HG02642 (cell line): ENCODE measurements at regions not wholly inside any gene's neighbourhood (a gene's known extent, or its start where the extent isn't known, plus 50 kb on each side); places are given as distances from the start of the nearest gene placed in this dataset.

Experiments
- ATAC-seq: cut with Tn5 transposase; IDR thresholded peaks from one replicate; pipeline ENCODE4 v1.9.1; 2021; ENCODE audit warnings: mild to moderate bottlenecking; ENCODE audit not compliant: unreplicated experiment, poor library complexity

DNA sequence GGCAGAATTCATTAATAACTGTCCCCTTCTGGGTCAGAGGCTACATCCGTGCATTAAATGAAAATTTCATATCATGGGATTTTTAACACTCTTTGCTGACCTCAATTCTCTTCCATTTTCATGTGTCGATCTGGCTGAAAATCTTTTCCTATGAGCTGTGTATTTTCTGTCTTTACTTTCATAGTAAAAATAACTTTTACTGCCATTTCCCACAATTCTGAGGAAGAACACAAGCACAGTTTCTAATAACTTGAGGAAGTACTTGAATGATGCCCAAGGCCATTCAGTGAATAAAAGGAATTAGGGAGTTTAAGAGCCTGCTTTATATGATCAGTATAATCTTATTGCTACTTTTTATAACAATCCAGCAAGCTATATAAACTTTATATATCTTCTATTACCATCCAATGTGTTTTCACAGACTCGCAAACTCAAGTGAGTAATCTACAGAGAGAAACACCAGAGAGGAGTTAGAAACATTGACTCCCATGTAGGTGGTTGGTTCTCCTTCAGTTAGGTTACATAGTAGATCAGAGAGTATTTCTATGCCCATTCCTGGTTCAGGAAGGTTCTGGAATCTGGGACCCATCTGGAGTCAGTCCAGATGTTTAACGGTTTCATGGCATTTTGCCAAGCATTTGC lies 340.0 kb downstream of the FBXO15 start:
- ATAC-seq, result no peak

GRCh38 chr18:73805991-73806390 lies 341.6 kb downstream of the FBXO15 start:
- ATAC-seq, result no peak

DNA sequence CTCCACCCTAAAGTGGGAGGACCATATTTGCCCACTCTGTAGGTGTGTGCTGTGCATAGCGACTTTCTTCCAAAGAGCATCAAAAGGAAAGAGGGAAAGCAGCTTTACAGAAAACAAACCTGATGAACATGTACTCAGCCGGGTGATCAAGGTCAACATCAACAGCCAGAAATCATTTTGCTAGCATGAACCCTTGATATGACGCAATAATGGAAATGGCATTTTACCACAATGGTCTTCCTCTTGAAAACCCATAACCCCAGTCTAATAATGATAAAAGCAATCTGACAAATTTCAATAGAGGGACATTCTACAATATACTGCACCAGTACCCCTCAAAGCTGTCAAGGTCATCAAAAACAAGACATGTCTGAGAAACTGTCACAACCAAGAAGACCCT lies 350.2 kb downstream of the FBXO15 start:
- no peak for ATAC-seq

- no peak for ATAC-seq
Measured at GRCh38 chr18:73793386-73793785, 354.2 kb downstream of the FBXO15 start.

DNA sequence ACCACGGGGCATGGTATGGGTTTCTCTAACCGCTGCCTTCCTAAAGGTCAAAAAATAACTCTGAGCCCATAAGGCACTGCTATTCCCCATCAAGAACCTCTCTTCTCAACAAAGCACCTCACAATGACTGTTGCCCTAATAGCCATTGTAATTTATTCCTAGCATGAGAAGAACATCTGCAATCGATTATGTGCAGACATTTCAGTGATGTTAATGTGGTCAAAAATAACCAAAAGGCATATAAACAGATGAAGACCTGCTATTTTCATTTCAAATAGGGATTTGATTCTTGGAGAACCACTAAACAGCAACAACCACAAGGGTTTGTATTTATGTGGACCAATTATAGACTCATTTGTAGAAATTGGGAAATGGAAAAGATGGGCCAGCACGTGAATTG lies 356.6 kb downstream of the FBXO15 start:
- no peak for ATAC-seq

DNA sequence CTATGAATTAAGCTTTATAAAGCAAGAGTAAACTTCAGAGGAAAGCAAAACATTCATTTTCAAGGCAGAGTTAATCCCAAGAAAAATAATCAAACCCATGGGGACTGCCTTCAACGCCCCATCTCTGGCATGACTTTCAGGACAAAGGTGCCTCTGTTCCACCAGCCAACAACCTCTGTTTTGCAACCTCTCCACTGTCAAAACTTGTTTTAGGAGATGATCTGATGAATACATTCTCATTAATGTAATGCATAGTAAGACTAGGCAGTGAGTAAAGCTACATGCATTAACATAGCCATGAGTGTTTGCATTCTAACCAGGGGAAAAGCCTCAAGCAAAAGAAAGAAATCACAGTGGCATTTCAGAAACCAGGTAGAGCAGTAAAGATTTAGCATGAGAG lies 357.0 kb downstream of the FBXO15 start:
- no peak for ATAC-seq

GRCh38 chr18:73787316-73787715 lies 360.3 kb downstream of the FBXO15 start:
- ATAC-seq, result no peak

DNA sequence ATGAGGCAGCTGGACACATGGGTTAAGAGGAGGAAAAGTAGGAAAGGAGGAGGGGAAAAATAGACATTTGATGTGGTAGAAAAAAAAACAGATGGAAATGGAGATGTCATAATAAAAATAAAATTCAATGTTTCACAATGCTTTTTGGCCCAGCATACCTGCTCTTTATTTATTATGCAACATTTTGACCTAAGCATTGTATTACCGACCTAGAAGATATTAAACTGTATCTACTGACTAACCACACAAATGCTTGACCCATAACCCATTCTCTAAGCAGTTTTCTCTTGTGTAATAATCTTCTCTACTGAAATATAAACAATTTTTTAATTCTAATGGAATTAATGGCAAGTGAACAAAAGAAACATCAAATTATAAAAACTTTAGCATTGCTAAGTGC lies 362.3 kb downstream of the FBXO15 start:
- ATAC-seq, result no peak

GRCh38 chr18:73784853-73785252 lies 362.8 kb downstream of the FBXO15 start:
- ATAC-seq, result no peak

DNA sequence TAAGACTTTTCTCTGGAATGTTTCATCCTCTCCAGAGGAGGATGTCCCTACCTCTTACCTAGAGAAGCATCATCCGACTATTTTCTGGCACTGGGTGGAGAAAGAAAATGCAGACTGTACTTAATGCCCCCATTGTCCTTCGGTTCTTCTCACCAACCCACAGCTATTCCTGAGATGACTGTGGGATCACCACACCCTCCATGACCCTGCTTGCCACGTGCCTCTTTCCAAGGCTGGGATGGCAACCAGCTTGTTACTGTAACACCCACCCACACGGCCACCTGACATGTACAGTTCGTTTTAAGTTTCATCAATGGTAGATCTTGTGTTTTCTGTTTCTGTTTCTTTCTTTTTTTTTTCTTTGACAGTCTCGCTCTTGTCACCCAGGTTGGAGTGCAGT lies 365.2 kb downstream of the FBXO15 start:
- ATAC-seq, result no peak

DNA sequence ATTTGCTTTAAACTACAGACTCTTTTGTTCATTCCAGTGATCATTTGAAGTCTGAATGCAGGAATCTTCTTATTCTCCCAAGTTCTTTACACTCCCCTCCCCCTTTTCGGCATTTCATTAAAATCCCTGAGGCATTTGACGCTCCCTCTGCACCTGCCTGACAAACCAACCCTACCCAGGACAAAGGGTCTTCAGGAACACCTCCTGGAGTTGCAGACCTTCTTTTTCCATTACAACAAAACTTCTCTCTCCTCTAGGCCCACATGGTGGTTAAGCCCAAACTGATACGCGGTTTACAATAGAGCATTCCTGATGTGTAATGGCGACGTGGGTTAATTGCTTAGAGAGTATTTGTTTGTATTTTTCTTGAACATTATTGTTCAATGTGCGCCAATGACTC lies 367.4 kb downstream of the FBXO15 start:
- no peak for ATAC-seq

DNA sequence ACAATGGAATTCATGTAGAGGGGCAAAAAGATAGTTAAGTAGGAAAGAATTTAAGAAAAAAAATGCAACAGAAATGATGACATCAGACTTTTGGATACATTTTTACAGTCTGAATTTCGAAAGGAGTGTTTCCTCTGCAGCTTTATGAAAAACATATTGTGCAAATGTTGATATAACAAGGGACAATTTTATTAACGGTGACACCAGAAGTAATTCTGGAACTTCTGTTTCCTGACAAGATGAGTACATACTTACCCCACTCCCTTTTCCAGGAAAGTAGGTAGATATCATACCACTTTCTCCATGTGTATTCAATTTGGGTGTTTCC lies 369.6 kb downstream of the FBXO15 start:
- ATAC-seq, result no peak

GRCh38 chr18:73777356-73778031 lies 370.1 kb downstream of the FBXO15 start:
- no peak for ATAC-seq

GRCh38 chr18:73774811-73775509 lies 372.7 kb downstream of the FBXO15 start:
- ATAC-seq, result no peak

GRCh38 chr18:73768043-73768442 lies 379.6 kb downstream of the FBXO15 start:
- no peak for ATAC-seq

- ATAC-seq, result no peak
Measured at GRCh38 chr18:73766910-73767515, 380.6 kb downstream of the FBXO15 start.

- no peak for ATAC-seq
Measured at GRCh38 chr18:73758446-73758845, 389.2 kb downstream of the FBXO15 start.

- no peak for ATAC-seq
Measured at GRCh38 chr18:73756256-73757091, 391.2 kb downstream of the FBXO15 start.

- no peak for ATAC-seq
Measured at GRCh38 chr18:73752965-73753364, 394.7 kb downstream of the FBXO15 start.

- no peak for ATAC-seq
Measured at GRCh38 chr18:73752546-73752945, 395.1 kb downstream of the FBXO15 start.

GRCh38 chr18:73750052-73750451 lies 397.6 kb downstream of the FBXO15 start:
- no peak for ATAC-seq
